ENCODE measurements at regions not wholly inside any gene's neighbourhood (a gene's known extent, or its start where the extent isn't known, plus 50 kb on each side); places are given as distances from the start of the nearest gene placed in this dataset.

- Mint-ChIP-seq H3K36me3 (ENCODE audit: low read depth) (no peaks in the 10 kb centered on the region), H3K27me3 (ENCODE audit: low read depth) (peaks cover 4% of the 10 kb centered on the region), H3K9me3 (no peaks in the 10 kb centered on the region), H3K4me3 (no peak overlapping the region), H3K27ac (peak overlapping the region in 2 of 3 experiments; percentile 24 to 43), H3K4me1 (peaks cover 16% of the 10 kb centered on the region)
- no peak for TF ChIP-seq CTCF (IDR thresholded peaks at IDR 0.05; ENCODE audit: unreplicated experiment in 3 of 3)
Measured at GRCh38 chr2:107012714-107013306, 126.8 kb upstream of the ST6GAL2 start.

GRCh38 chr2:107013884-107014283 lies 127.9 kb upstream of the ST6GAL2 start:
- Mint-ChIP-seq H3K4me3 (no peak overlapping the region), H3K9me3 (no peaks in the 10 kb centered on the region), H3K27me3 (ENCODE audit: low read depth) (peaks cover 2% of the 10 kb centered on the region), H3K4me1 (peaks cover 21% of the 10 kb centered on the region), H3K27ac (no peak overlapping the region), H3K36me3 (ENCODE audit: low read depth) (no peaks in the 10 kb centered on the region)
- TF ChIP-seq CTCF (IDR thresholded peaks at IDR 0.05; ENCODE audit: unreplicated experiment in 3 of 3), result no peak

- H3K9me3 Mint-ChIP-seq, result no peaks in the 10 kb centered on the region
- no peak overlapping the region for H3K4me3 Mint-ChIP-seq
- H3K4me1 Mint-ChIP-seq, result peaks cover 24% of the 10 kb centered on the region
- no peaks in the 10 kb centered on the region for H3K36me3 Mint-ChIP-seq (ENCODE audit: low read depth)
- H3K27me3 Mint-ChIP-seq (ENCODE audit: low read depth), result no peaks in the 10 kb centered on the region
- TF ChIP-seq CTCF (IDR thresholded peaks at IDR 0.05; ENCODE audit: unreplicated experiment in 3 of 3), result no peak
- H3K27ac Mint-ChIP-seq, result no peak overlapping the region
Measured at GRCh38 chr2:107018366-107018765, 132.4 kb upstream of the ST6GAL2 start.

- no peak overlapping the region for H3K4me3 Mint-ChIP-seq
- no peak overlapping the region for H3K27ac Mint-ChIP-seq
- no peaks in the 10 kb centered on the region for H3K27me3 Mint-ChIP-seq (ENCODE audit: low read depth)
- H3K4me1 Mint-ChIP-seq, result peaks cover 24% of the 10 kb centered on the region
- TF ChIP-seq CTCF (IDR thresholded peaks at IDR 0.05; ENCODE audit: unreplicated experiment in 3 of 3), result no peak
- peaks cover 4% of the 10 kb centered on the region for H3K9me3 Mint-ChIP-seq
- H3K36me3 Mint-ChIP-seq (ENCODE audit: low read depth), result no peaks in the 10 kb centered on the region
Measured at GRCh38 chr2:107020392-107020791, 134.4 kb upstream of the ST6GAL2 start.

- Mint-ChIP-seq H3K4me1 (peaks cover 24% of the 10 kb centered on the region), H3K36me3 (ENCODE audit: low read depth) (no peaks in the 10 kb centered on the region), H3K4me3 (no peak overlapping the region), H3K27me3 (ENCODE audit: low read depth) (no peaks in the 10 kb centered on the region), H3K9me3 (peaks cover 4% of the 10 kb centered on the region), H3K27ac (no peak overlapping the region)
- TF ChIP-seq CTCF (IDR thresholded peaks at IDR 0.05; ENCODE audit: unreplicated experiment in 3 of 3), result no peak
Measured at GRCh38 chr2:107024269-107024668, 138.3 kb upstream of the ST6GAL2 start.

- no peak overlapping the region for H3K4me3 Mint-ChIP-seq
- TF ChIP-seq CTCF (IDR thresholded peaks at IDR 0.05; ENCODE audit: unreplicated experiment in 3 of 3), result no peak
- peaks cover 4% of the 10 kb centered on the region for H3K9me3 Mint-ChIP-seq
- no peaks in the 10 kb centered on the region for H3K36me3 Mint-ChIP-seq (ENCODE audit: low read depth)
- no peak overlapping the region for H3K27ac Mint-ChIP-seq
- H3K4me1 Mint-ChIP-seq, result peaks cover 15% of the 10 kb centered on the region
- H3K27me3 Mint-ChIP-seq (ENCODE audit: low read depth), result no peaks in the 10 kb centered on the region
Measured at GRCh38 chr2:107025291-107025857, 139.4 kb upstream of the ST6GAL2 start.

All from nephron (organoid).